ENCODE measurements at regions not wholly inside any gene's neighbourhood (a gene's known extent, or its start where the extent isn't known, plus 50 kb on each side); places are given as distances from the start of the nearest gene placed in this dataset.

- DNase-seq (no peak), ATAC-seq (no peak)
- no peaks in the 10 kb centered on the region for H3K36me3 ChIP-seq (ENCODE audit: low read depth)
- no peaks in the 10 kb centered on the region for H3K9me3 ChIP-seq
- intact Hi-C loops (cut with DNase I, micrococcal nuclease), result no loop called here
- no peaks in the 10 kb centered on the region for H3K4me1 ChIP-seq (ENCODE audit: low read depth)
- no peak for TF ChIP-seq CTCF (IDR thresholded peaks at IDR 0.05)
- no peak overlapping the region for H3K4me3 ChIP-seq
These were observed 402.8 kb downstream of the MATN1 start for GRCh38 chr1:30320581-30320890.

- DNase-seq (no peak), ATAC-seq (no peak)
- Histone ChIP-seq H3K36me3 (ENCODE audit: low read depth) (no peaks in the 10 kb centered on the region), H3K9me3 (no peaks in the 10 kb centered on the region), H3K4me3 (no peak overlapping the region), H3K4me1 (ENCODE audit: low read depth) (no peaks in the 10 kb centered on the region)
- no peak for TF ChIP-seq CTCF (IDR thresholded peaks at IDR 0.05)
- intact Hi-C loops (cut with DNase I, micrococcal nuclease), result no loop called here
These were observed 403.4 kb downstream of the MATN1 start for GRCh38 chr1:30319765-30320580.

GRCh38 chr1:30318864-30319718 is 404.3 kb downstream of the MATN1 start:
- no peak for TF ChIP-seq CTCF (IDR thresholded peaks at IDR 0.05)
- no peak for ATAC-seq
- DNase-seq, result no peak
- intact Hi-C loops (cut with DNase I, micrococcal nuclease), result no loop called here
- Histone ChIP-seq H3K36me3 (ENCODE audit: low read depth) (no peaks in the 10 kb centered on the region), H3K9me3 (no peaks in the 10 kb centered on the region), H3K4me3 (no peak overlapping the region), H3K4me1 (ENCODE audit: low read depth) (no peaks in the 10 kb centered on the region)

GRCh38 chr1:30318413-30318812 is 405.0 kb downstream of the MATN1 start:
- no peak for TF ChIP-seq CTCF (IDR thresholded peaks at IDR 0.05)
- intact Hi-C loops (cut with DNase I, micrococcal nuclease), result no loop called here
- no peaks in the 10 kb centered on the region for H3K9me3 ChIP-seq
- DNase-seq (no peak), ATAC-seq (no peak)
- H3K36me3 ChIP-seq (ENCODE audit: low read depth), result no peaks in the 10 kb centered on the region
- H3K4me3 ChIP-seq, result no peak overlapping the region
- H3K4me1 ChIP-seq (ENCODE audit: low read depth), result no peaks in the 10 kb centered on the region

- intact Hi-C loops (cut with DNase I, micrococcal nuclease), result no loop called here
- Histone ChIP-seq H3K4me3 (no peak overlapping the region), H3K36me3 (ENCODE audit: low read depth) (no peaks in the 10 kb centered on the region), H3K4me1 (ENCODE audit: low read depth) (no peaks in the 10 kb centered on the region), H3K9me3 (no peaks in the 10 kb centered on the region)
- DNase-seq, result no peak
- TF ChIP-seq CTCF (IDR thresholded peaks at IDR 0.05), result no peak
- no peak for ATAC-seq
These were observed 405.5 kb downstream of the MATN1 start for GRCh38 chr1:30317921-30318320.

Measured in mucosa of descending colon (tissue), 3 donors.